T follicular helper cell (primary cell): ENCODE measurements at regions not wholly inside any gene's neighbourhood (a gene's known extent, or its start where the extent isn't known, plus 50 kb on each side); places are given as distances from the start of the nearest gene placed in this dataset.

Experiments used
- DNase-seq: peaks from one replicate; pipeline ENCODE4 v3.0.0-alpha.2; 2020; ENCODE audit warnings: low read depth

- no peak for DNase-seq
Observed at GRCh38 chr17:79446399-79447009, 164.3 kb downstream of the RBFOX3 start.

- no peak for DNase-seq
Observed at GRCh38 chr17:79444198-79444597, 166.7 kb downstream of the RBFOX3 start.

- no peak for DNase-seq
Observed at GRCh38 chr17:79443026-79443425, 167.8 kb downstream of the RBFOX3 start.

- no peak for DNase-seq
Observed at GRCh38 chr17:79441356-79442160, 169.3 kb downstream of the RBFOX3 start.

GRCh38 chr17:79440251-79440650 is 170.6 kb downstream of the RBFOX3 start:
- DNase-seq = no peak

GRCh38 chr17:79439493-79439892 is 171.4 kb downstream of the RBFOX3 start:
- no peak for DNase-seq

- no peak for DNase-seq
Observed at GRCh38 chr17:79438546-79439334, 172.1 kb downstream of the RBFOX3 start.

- DNase-seq = no peak
Observed at GRCh38 chr17:79438058-79438457, 172.8 kb downstream of the RBFOX3 start.

GRCh38 chr17:79437081-79437480 is 173.8 kb downstream of the RBFOX3 start:
- DNase-seq = no peak

- no peak for DNase-seq
Observed at GRCh38 chr17:79435962-79436361, 174.9 kb downstream of the RBFOX3 start.

GRCh38 chr17:79435296-79435695 is 175.6 kb downstream of the RBFOX3 start:
- DNase-seq = no peak

- no peak for DNase-seq
Observed at GRCh38 chr17:79434215-79434614, 176.6 kb downstream of the RBFOX3 start.

GRCh38 chr17:79433379-79433778 is 177.5 kb downstream of the RBFOX3 start:
- no peak for DNase-seq

GRCh38 chr17:79431175-79431574 is 179.7 kb downstream of the RBFOX3 start:
- DNase-seq = no peak

- no peak for DNase-seq
Observed at GRCh38 chr17:79429864-79430494, 180.9 kb downstream of the RBFOX3 start.

- DNase-seq = no peak
Observed at GRCh38 chr17:79428988-79429387, 181.9 kb downstream of the RBFOX3 start.

- DNase-seq = no peak
Observed at GRCh38 chr17:79427621-79428539, 183.0 kb downstream of the RBFOX3 start.

- DNase-seq = no peak
Observed at GRCh38 chr17:79425686-79426085, 185.2 kb downstream of the RBFOX3 start.

- no peak for DNase-seq
Observed at GRCh38 chr17:79424471-79425185, 186.2 kb downstream of the RBFOX3 start.

GRCh38 chr17:79423811-79424465 is 186.9 kb downstream of the RBFOX3 start:
- DNase-seq = no peak
